ENCODE measurements at regions not wholly inside any gene's neighbourhood (a gene's known extent, or its start where the extent isn't known, plus 50 kb on each side); places are given as distances from the start of the nearest gene placed in this dataset.

GRCh38 chr16:9580025-9580424 is 488.6 kb downstream of the HAPSTR1 start:
- TF ChIP-seq CTCF (IDR thresholded peaks at IDR 0.05; ENCODE audit: insufficient read depth, low read depth, low read length, missing control alignments) = no peak
- DNase-seq (ENCODE audit: low read depth) = no peak
- no peak overlapping the region for H3K4me3 ChIP-seq (ENCODE audit: low read depth, low read length)

GRCh38 chr16:9593440-9593839 is 502.0 kb downstream of the HAPSTR1 start:
- H3K4me3 ChIP-seq (ENCODE audit: low read depth, low read length) = no peak overlapping the region
- DNase-seq (ENCODE audit: low read depth) = no peak

GRCh38 chr16:9594047-9594446 is 502.6 kb downstream of the HAPSTR1 start:
- no peak for DNase-seq (ENCODE audit: low read depth)
- no peak for TF ChIP-seq CTCF (IDR thresholded peaks at IDR 0.05; ENCODE audit: insufficient read depth, low read depth, low read length, missing control alignments)
- H3K4me3 ChIP-seq (ENCODE audit: low read depth, low read length) = no peak overlapping the region

More at GRCh38 chr16:9593440-9593839, 502.0 kb downstream of the HAPSTR1 start:
- no peak for TF ChIP-seq CTCF (IDR thresholded peaks at IDR 0.05; ENCODE audit: insufficient read depth, low read depth, low read length, missing control alignments)

GRCh38 chr16:9594946-9595345 is 503.5 kb downstream of the HAPSTR1 start:
- TF ChIP-seq CTCF (IDR thresholded peaks at IDR 0.05; ENCODE audit: insufficient read depth, low read depth, low read length, missing control alignments) = no peak
- H3K4me3 ChIP-seq (ENCODE audit: low read depth, low read length) = no peak overlapping the region
- DNase-seq (ENCODE audit: low read depth) = no peak

GRCh38 chr16:9595393-9595792 is 503.9 kb downstream of the HAPSTR1 start:
- no peak for TF ChIP-seq CTCF (IDR thresholded peaks at IDR 0.05; ENCODE audit: insufficient read depth, low read depth, low read length, missing control alignments)
- DNase-seq (ENCODE audit: low read depth) = no peak

GRCh38 chr16:9596788-9597187 is 505.3 kb downstream of the HAPSTR1 start:
- no peak overlapping the region for H3K4me3 ChIP-seq (ENCODE audit: low read depth, low read length)
- DNase-seq (ENCODE audit: low read depth) = no peak
- no peak for TF ChIP-seq CTCF (IDR thresholded peaks at IDR 0.05; ENCODE audit: insufficient read depth, low read depth, low read length, missing control alignments)

More at GRCh38 chr16:9595393-9595792, 503.9 kb downstream of the HAPSTR1 start:
- H3K4me3 ChIP-seq (ENCODE audit: low read depth, low read length) = no peak overlapping the region

- no peak for TF ChIP-seq CTCF (IDR thresholded peaks at IDR 0.05; ENCODE audit: insufficient read depth, low read depth, low read length, missing control alignments)
- DNase-seq (ENCODE audit: low read depth) = no peak
- H3K4me3 ChIP-seq (ENCODE audit: low read depth, low read length) = no peak overlapping the region
These were observed 506.7 kb downstream of the HAPSTR1 start for GRCh38 chr16:9597967-9598730.
